Panc1 (cell line): ENCODE measurements at regions not wholly inside any gene's neighbourhood (a gene's known extent, or its start where the extent isn't known, plus 50 kb on each side); places are given as distances from the start of the nearest gene placed in this dataset.
"Not testable (repeated sequence)": the region's sequence is repeated elsewhere in the genome, so short reads cannot be mapped to it uniquely, and the experiment has no call there.

Experiments used
- POLR2AphosphoS5 ChIP-seq: IDR thresholded peaks from 2 replicates; pipeline ENCODE4 v1.6.1; 2012; ENCODE audit warnings: mild to moderate bottlenecking, low read depth, low read length, moderate library complexity
- SIN3A ChIP-seq: IDR thresholded peaks from 2 replicates; pipeline ENCODE4 v1.6.1; 2012; ENCODE audit warnings: low read depth, mild to moderate bottlenecking, low read length, moderate library complexity, borderline replicate concordance; ENCODE audit not compliant: insufficient read depth
- TCF7L2 ChIP-seq: IDR thresholded peaks from 2 replicates; pipeline ENCODE4 v1.6.1; 2011; ENCODE audit warnings: mild to moderate bottlenecking, low read depth, low read length, inconsistent platforms
- TF ChIP-seq, protein P1 (sequence below): fragments of 450-650 bp; IDR thresholded peaks from 2 replicates; pipeline ENCODE4 v1.5.1; 2017; ENCODE audit warnings: mild to moderate bottlenecking
- TF ChIP-seq, protein P2 (sequence below), 2 experiments: IDR thresholded peaks; 2 replicates each; pipeline ENCODE4 v1.6.1; 2011 to 2012; ENCODE audit warnings: low read depth in 2 of 2, control low read depth in 1 of 2, low read length in 1 of 2, mild to moderate bottlenecking in 1 of 2, moderate library complexity in 1 of 2; ENCODE audit not compliant: insufficient read depth in 1 of 2

DNA sequence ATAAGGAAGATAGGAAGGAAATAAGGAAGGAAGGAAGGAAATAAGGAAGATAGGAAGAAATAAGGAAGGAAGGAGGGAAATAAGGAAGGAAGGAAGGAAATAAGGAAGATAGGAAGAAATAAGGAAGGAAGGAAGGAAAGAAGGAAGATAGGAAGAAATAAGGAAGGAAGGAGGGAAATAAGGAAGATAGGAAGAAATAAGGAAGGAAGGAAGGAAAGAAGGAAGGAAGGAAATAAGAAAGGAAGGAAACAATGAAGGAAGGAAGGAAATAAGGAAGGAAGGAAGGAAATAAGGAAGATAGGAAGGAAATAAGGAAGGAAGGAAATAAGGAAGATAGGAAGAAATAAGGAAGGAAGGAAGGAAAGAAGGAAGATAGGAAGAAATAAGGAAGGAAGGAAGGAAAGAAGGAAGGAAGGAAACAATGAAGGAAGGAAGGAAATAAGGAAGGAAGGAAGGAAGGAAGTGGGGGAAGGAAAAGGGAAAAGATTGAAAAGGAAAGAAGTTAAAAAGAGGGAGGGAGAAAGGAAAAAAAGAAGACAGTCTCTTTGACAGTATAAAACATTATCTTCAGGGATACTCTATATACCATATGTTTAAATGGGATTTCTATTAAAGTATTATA is 227.1 kb downstream of the SP3 start:
- TF ChIP-seq, protein P1, sequence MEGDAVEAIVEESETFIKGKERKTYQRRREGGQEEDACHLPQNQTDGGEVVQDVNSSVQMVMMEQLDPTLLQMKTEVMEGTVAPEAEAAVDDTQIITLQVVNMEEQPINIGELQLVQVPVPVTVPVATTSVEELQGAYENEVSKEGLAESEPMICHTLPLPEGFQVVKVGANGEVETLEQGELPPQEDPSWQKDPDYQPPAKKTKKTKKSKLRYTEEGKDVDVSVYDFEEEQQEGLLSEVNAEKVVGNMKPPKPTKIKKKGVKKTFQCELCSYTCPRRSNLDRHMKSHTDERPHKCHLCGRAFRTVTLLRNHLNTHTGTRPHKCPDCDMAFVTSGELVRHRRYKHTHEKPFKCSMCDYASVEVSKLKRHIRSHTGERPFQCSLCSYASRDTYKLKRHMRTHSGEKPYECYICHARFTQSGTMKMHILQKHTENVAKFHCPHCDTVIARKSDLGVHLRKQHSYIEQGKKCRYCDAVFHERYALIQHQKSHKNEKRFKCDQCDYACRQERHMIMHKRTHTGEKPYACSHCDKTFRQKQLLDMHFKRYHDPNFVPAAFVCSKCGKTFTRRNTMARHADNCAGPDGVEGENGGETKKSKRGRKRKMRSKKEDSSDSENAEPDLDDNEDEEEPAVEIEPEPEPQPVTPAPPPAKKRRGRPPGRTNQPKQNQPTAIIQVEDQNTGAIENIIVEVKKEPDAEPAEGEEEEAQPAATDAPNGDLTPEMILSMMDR = not testable (repeated sequence)
- not testable (repeated sequence) for TF ChIP-seq POLR2AphosphoS5, TCF7L2, SIN3A
- TF ChIP-seq, protein P2, sequence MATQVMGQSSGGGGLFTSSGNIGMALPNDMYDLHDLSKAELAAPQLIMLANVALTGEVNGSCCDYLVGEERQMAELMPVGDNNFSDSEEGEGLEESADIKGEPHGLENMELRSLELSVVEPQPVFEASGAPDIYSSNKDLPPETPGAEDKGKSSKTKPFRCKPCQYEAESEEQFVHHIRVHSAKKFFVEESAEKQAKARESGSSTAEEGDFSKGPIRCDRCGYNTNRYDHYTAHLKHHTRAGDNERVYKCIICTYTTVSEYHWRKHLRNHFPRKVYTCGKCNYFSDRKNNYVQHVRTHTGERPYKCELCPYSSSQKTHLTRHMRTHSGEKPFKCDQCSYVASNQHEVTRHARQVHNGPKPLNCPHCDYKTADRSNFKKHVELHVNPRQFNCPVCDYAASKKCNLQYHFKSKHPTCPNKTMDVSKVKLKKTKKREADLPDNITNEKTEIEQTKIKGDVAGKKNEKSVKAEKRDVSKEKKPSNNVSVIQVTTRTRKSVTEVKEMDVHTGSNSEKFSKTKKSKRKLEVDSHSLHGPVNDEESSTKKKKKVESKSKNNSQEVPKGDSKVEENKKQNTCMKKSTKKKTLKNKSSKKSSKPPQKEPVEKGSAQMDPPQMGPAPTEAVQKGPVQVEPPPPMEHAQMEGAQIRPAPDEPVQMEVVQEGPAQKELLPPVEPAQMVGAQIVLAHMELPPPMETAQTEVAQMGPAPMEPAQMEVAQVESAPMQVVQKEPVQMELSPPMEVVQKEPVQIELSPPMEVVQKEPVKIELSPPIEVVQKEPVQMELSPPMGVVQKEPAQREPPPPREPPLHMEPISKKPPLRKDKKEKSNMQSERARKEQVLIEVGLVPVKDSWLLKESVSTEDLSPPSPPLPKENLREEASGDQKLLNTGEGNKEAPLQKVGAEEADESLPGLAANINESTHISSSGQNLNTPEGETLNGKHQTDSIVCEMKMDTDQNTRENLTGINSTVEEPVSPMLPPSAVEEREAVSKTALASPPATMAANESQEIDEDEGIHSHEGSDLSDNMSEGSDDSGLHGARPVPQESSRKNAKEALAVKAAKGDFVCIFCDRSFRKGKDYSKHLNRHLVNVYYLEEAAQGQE (IDR thresholded peaks at IDR 0.05; ENCODE audit: insufficient read depth in 1 of 2, low read depth in 2 of 2, low read length in 1 of 2) = not testable (repeated sequence)
